ENCODE measurements at regions not wholly inside any gene's neighbourhood (a gene's known extent, or its start where the extent isn't known, plus 50 kb on each side); places are given as distances from the start of the nearest gene placed in this dataset.

- TF ChIP-seq SUZ12 (IDR thresholded peaks at IDR 0.05; ENCODE audit: extremely low read depth, insufficient read depth, insufficient read length) (no peak), ZNF274 (IDR thresholded peaks at IDR 0.05; ENCODE audit: low read depth, low read length) (no peak)
Measured at GRCh38 chr17:33369149-33369548, 76.1 kb upstream of the ASIC2 start.
